Right lobe of liver (tissue), 6 donors: ENCODE measurements at regions not wholly inside any gene's neighbourhood (a gene's known extent, or its start where the extent isn't known, plus 50 kb on each side); places are given as distances from the start of the nearest gene placed in this dataset.

ENCODE experiments used
- ATAC-seq, 4 donors: fragments of 200-7000 bp; cut with Tn5 transposase; one replicate each; pipeline ENCODE4 v1.9.1; 2020; ENCODE audit warnings: mild to moderate bottlenecking in 4 of 4, moderate library complexity in 4 of 4
- DNase-seq, 3 donors: peaks; one replicate each; pipeline ENCODE4 v3.0.0-alpha.2; 2020
- H3K27ac ChIP-seq, 3 donors: fragments of 200-600 bp; one replicate each; pipeline ENCODE4 v1.8.0; 2022
- H3K27me3 ChIP-seq, 2 donors: fragments of 200-600 bp; one replicate each; pipeline ENCODE4 v1.8.0; 2022
- H3K36me3 ChIP-seq, 4 donors: fragments of 200-600 bp; sonication (generic) in 1 of 4; one replicate each; pipeline versions ENCODE4 v1.5.1 to v1.8.0; 2017 to 2022; ENCODE audit warnings: control low read depth in 1 of 4
- H3K4me1 ChIP-seq, 4 donors: fragments of 200-600 bp; sonication (generic) in 1 of 4; one replicate each; pipeline versions ENCODE4 v1.5.1 to v1.8.0; 2017 to 2022; ENCODE audit warnings: control low read depth in 1 of 4
- H3K4me3 ChIP-seq, 3 donors: fragments of 200-600 bp; one replicate each; pipeline ENCODE4 v1.8.0; 2022
- H3K9me3 ChIP-seq, 4 donors: fragments of 200-600 bp; sonication (generic) in 1 of 4; one replicate each; pipeline versions ENCODE4 v1.5.1 to v1.8.0; 2017 to 2022; ENCODE audit warnings: control low read depth in 1 of 4
- POLR2A ChIP-seq: fragments of 450-650 bp; IDR thresholded peaks from one replicate; pipeline ENCODE4 v1.6.1; 2017; ENCODE audit warnings: antibody characterized with exemption, mild to moderate bottlenecking
- WGBS: methylation state at CpG from one replicate; pipeline ENCODE4 v1.1.6; 2018; ENCODE audit warnings: low coverage, low lambda C conversion rate; ENCODE audit not compliant: insufficient coverage; ENCODE audit errors: missing lambda C conversion rate; 5-methylcytosine and 5-hydroxymethylcytosine counted together
- intact Hi-C, 2 donors: fragments of 100-400 bp; cut with DNase I; formaldehyde crosslinking; loops; one replicate each; pipeline versions ENCODE4 v1.11.2 to v1.14.1; 2022
- TF ChIP-seq, protein P1 (sequence below), 4 donors: fragments of 200-600 bp in 3 of 4; fragments of 450-650 bp in 1 of 4; IDR thresholded peaks; one replicate each; pipeline versions ENCODE4 v1.5.1 to v1.8.0; 2016 to 2022; ENCODE audit warnings: antibody characterized with exemption in 4 of 4, mild to moderate bottlenecking in 2 of 4
- donor health status: DM: no; HTN: yes; CAD: no.
- donor health status: DM: no; HTN: no; CAD: no.
- donor health status: DM: no; HTN: no; CAD: no.
- donor health status: DM: no; HTN: yes; CAD: no.
- donor health status: DM: no; HTN: yes; CAD: no.

DNA sequence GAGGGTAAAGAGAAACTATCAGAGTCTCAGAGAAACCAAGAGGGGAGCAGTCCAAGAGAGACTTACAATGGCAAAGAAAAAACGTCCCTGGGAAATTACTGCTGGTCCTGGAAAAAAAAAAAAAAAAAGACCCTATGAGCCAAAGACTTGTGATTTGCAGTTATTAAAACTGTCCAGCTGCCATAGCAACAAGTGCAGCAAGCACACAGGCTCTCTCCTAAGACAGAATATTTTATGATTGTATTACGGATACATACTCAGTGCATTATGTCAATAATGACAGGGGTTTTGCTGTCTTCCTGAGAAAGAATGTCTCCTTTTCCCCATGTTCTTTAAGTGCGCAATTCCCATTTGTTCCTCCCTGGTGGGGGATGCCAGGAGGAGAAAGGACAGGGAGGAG, 178.5 kb downstream of the GPAM start:
- intact Hi-C loops = no loop called here
- ATAC-seq (no peak), DNase-seq (no peak)
- no peaks in the 10 kb centered on the region for H3K27me3 ChIP-seq
- H3K4me3 ChIP-seq = no peak overlapping the region
- no peaks in the 10 kb centered on the region for H3K4me1 ChIP-seq
- no peak for TF ChIP-seq POLR2A
- TF ChIP-seq, protein P1, sequence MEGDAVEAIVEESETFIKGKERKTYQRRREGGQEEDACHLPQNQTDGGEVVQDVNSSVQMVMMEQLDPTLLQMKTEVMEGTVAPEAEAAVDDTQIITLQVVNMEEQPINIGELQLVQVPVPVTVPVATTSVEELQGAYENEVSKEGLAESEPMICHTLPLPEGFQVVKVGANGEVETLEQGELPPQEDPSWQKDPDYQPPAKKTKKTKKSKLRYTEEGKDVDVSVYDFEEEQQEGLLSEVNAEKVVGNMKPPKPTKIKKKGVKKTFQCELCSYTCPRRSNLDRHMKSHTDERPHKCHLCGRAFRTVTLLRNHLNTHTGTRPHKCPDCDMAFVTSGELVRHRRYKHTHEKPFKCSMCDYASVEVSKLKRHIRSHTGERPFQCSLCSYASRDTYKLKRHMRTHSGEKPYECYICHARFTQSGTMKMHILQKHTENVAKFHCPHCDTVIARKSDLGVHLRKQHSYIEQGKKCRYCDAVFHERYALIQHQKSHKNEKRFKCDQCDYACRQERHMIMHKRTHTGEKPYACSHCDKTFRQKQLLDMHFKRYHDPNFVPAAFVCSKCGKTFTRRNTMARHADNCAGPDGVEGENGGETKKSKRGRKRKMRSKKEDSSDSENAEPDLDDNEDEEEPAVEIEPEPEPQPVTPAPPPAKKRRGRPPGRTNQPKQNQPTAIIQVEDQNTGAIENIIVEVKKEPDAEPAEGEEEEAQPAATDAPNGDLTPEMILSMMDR (IDR thresholded peaks at IDR 0.05) = no peak
- H3K9me3 ChIP-seq = peaks cover 0 to 5% (median 0%) of the 10 kb centered on the region in 4 donors
- WGBS = 73% methylated on average over 3 of the region's 3 CpGs
- no peak overlapping the region for H3K27ac ChIP-seq
- H3K36me3 ChIP-seq = no peaks in the 10 kb centered on the region

DNA sequence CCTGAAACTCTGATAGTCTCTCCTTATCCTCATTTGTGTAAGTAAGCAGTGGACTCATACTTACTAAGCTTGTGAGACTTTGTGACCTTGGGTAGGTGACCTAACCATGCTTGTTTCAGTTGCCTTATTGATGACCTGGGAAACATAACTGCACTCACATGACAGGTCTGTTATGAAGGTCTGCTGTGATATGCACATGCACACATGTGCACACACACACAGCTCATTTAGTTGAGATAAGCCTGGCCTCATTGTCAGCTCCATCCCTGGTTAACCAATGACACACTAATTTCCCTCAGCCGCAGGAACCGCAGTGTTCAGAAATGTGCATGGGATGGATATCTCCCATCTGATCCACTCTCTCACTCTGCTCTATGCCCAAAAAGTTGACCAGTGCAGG, 177.2 kb downstream of the GPAM start:
- Histone ChIP-seq H3K4me3 (no peak overlapping the region), H3K9me3 (peaks cover 0 to 5% (median 0%) of the 10 kb centered on the region in 4 donors), H3K36me3 (no peaks in the 10 kb centered on the region), H3K27me3 (no peaks in the 10 kb centered on the region), H3K27ac (no peak overlapping the region), H3K4me1 (no peaks in the 10 kb centered on the region)
- DNase-seq (no peak), ATAC-seq (no peak)
- TF ChIP-seq, protein P1 (IDR thresholded peaks at IDR 0.05) = no peak
- no peak for TF ChIP-seq POLR2A
- intact Hi-C loops = no loop called here
- 100% methylated on average over 2 of the region's 2 CpGs for WGBS

DNA sequence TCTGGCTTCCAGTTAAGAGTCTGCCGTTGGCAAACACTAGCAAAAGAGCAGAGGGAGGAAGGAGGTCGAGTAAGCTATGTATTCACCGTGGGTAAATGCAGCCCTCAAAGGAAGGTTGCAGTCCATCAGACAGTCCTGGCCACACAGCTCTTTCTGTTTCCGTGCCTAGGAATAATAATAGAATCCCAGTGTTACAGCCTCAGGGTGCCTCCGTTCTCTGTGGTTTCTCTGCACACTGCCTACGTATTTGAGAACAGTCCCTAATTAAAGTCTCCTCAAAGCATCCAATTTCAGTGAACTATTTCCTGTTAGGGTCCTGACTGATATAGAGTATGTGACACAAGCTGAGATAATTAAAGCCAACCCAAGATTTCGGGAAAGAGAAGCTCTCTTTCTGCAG, 176.7 kb downstream of the GPAM start:
- H3K9me3 ChIP-seq = peaks cover 0 to 5% (median 0%) of the 10 kb centered on the region in 4 donors
- no peaks in the 10 kb centered on the region for H3K36me3 ChIP-seq
- DNase-seq (no peak), ATAC-seq (no peak)
- H3K27me3 ChIP-seq = no peaks in the 10 kb centered on the region
- H3K27ac ChIP-seq = no peak overlapping the region
- intact Hi-C loops = no loop called here
- no peak overlapping the region for H3K4me3 ChIP-seq
- H3K4me1 ChIP-seq = no peaks in the 10 kb centered on the region
- TF ChIP-seq POLR2A = no peak
- TF ChIP-seq, protein P1 (IDR thresholded peaks at IDR 0.05) = no peak
- 81% methylated on average over 7 of the region's 7 CpGs for WGBS

DNA sequence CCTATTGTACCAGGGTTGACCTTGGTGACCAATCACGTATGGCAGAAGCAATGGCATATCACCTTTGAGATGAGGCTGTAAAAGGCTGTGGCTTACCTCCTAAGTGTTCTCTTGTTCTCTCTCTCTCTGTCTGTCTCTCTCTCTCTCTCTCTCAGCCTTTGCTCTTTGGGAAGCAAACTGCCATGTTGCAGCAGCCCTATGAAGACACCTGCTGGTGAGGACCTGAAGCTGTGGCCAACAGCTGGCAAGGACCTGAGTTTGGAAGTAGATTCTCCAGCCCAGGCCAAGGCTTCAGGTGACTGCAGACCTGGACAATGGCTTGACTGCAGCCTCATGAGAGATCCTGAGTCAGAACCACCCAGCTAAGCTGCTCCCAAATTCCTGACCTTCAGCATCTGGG, 161.4 kb downstream of the GPAM start:
- DNase-seq = no peak
- no peak for TF ChIP-seq POLR2A
- TF ChIP-seq, protein P1 (IDR thresholded peaks at IDR 0.05) = no peak
- ATAC-seq = no peak
- Histone ChIP-seq H3K27ac (no peak overlapping the region), H3K4me3 (no peak overlapping the region), H3K9me3 (no peaks in the 10 kb centered on the region), H3K36me3 (no peaks in the 10 kb centered on the region), H3K4me1 (no peaks in the 10 kb centered on the region), H3K27me3 (no peaks in the 10 kb centered on the region)
- intact Hi-C loops = no loop called here
- WGBS = 55% methylated on average over 1 of the region's 1 CpG

DNA sequence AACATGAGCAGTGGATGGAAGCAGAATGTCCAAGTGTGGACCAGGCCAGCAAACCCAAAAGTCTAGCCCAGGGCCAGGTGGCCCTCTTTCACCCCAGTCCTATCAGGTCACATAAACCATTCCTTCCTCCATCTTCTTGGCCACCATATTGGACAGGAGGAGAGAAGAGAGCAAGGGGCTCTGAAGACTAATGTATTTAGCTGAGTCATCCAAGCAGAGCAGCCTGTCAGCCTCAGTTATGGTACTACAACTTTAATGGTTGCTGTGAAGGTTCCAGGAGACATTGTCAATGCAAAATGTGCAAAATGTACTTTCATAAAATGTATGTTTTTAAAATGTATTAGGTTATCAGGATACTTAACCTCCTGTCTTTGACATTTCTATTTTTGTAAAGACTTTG, 159.5 kb downstream of the GPAM start:
- no peak overlapping the region for H3K4me3 ChIP-seq
- H3K9me3 ChIP-seq = no peaks in the 10 kb centered on the region
- no peak overlapping the region for H3K27ac ChIP-seq
- no peaks in the 10 kb centered on the region for H3K36me3 ChIP-seq
- TF ChIP-seq POLR2A = no peak
- TF ChIP-seq, protein P1 (IDR thresholded peaks at IDR 0.05) = no peak
- ATAC-seq (no peak), DNase-seq (no peak)
- H3K27me3 ChIP-seq = no peaks in the 10 kb centered on the region
- no peaks in the 10 kb centered on the region for H3K4me1 ChIP-seq
- intact Hi-C loops = no loop called here
